H54 (cell line): ENCODE measurements at regions not wholly inside any gene's neighbourhood (a gene's known extent, or its start where the extent isn't known, plus 50 kb on each side); places are given as distances from the start of the nearest gene placed in this dataset.

Experiments used
- DNase-seq: peaks from one replicate; pipeline ENCODE4 v3.0.0; 2011; ENCODE audit warnings: low spot score, mixed read lengths; ENCODE audit not compliant: insufficient read length
- FAIRE-seq: peaks from 3 replicates; lab custom pipeline; 2011; peaks lifted over from hg19 to GRCh38; lab: Jason Lieb, UNC
- POLR2A ChIP-seq: IDR thresholded peaks from 2 replicates; pipeline ENCODE4 v1.6.1; 2011; ENCODE audit warnings: low read depth, mild to moderate bottlenecking, low read length

DNA sequence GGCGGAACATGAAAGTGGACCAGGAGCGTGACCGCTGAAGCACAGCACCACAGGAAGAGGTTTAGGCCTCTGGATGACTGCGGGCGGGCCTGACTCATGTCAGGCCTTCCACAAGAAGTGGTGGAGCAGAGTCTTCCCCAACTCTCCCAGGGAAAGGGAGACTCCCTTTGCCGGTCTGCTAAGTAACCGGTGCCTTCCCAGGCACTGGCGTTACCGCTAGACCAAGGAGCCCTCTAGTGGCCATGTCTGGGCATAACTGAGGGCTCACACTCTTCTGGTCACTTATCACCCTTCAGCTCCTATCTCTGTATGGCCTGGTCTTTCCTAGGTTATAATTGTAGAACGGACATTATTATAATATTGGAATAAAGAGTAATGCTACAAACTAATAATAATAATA is 1931.9 kb downstream of the TP53TG3F start:
- FAIRE-seq (no peak), DNase-seq (no peak)
- no peak for TF ChIP-seq POLR2A

DNA sequence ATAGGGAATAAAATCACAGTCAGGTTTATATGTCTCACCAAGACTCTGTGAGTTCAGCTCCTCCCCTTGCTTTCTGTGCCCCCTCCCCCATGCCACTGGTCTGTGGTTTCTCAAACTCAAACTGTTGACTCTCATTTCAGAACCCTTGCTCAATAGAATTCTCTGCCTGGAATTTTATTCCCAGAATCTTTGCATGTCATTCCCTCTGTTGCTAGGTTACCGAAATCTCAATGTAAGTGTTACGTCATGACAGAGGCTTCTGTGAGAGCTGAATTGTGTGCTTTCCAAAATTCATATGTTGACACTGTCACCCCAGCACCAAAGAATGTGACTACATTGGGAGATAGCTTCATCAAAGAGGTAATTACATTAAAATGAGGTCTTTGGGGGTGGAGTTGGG is 1938.8 kb downstream of the TP53TG3F start:
- no peak for FAIRE-seq
- DNase-seq, result no peak

DNA sequence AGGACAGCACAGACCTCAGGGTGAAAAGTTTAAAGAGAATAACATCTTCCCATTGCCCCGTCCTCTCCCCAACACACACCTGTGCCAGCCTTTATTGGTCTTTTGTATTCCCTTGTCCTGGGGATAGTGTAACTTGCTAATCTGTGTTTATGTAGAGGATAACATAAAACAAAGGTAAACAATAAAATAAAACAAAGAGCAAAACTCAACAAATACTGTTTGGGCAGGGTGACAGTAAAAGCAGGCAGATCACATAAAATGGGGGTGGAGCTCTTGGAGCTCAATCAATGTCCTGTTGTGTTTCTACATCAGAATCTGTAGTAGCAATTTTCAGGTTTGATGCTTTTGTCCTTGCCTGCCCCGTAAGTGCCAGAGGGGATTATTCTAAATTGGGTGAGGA is 1939.7 kb downstream of the TP53TG3F start:
- FAIRE-seq (no peak), DNase-seq (no peak)
- no peak for TF ChIP-seq POLR2A

More for the DNA sequence above, 1938.8 kb downstream of the TP53TG3F start:
- TF ChIP-seq POLR2A, result no peak

DNA sequence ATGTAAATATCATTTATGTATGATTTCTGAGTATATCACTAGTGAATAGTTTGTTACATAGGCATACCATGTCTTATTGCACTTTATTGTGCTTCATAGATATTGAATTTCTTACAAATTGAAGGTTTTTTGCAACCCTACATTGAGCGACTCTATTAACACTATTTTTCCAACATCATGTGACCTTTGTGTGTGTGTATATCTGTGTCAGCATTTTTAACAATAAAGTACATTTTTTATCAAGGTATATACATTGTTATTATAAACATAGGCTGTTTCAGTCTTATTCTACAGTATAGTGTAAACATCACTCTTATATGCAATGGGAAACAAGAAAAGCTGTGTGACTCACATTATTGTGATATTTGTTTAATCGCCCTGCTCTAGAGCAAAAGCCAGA is 1944.9 kb downstream of the TP53TG3F start:
- no peak for DNase-seq
- TF ChIP-seq POLR2A, result no peak
- FAIRE-seq, result no peak

DNA sequence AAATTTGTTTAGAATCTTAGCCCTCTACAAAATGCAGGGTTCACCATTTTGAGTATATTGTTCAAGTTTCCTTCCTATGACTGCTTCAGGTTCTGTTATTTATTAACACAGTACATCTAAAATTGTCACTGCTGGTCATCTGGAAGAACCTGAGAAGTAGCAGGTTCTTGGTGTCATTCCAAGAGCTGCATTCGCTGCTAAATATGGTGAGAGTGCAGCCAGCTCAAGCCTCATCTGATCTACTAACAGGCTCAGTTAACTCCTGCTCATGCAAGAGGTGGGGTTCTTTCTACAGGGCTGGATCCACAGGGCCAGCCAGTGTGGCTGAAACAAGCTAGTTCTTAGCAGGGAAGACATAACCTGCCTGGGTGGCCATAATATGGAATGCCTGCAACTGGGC is 1946.1 kb downstream of the TP53TG3F start:
- no peak for TF ChIP-seq POLR2A
- DNase-seq, result no peak
- no peak for FAIRE-seq

DNA sequence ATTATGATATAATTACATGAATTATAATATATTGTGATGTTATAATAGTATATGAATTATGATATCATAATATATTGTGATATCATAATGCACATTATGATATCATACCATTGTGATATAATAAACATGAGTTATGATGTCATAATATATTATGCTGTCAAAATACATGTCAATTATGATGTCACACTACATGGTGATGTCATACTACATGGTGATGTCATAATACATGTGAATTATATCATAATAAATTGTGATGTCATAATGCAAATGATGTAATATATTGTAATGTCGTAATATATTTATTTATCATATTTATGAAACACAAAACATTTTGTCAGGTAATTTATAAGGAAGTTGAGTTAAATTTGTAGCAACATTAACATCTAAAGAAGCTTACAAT is 1950.1 kb downstream of the TP53TG3F start:
- no peak for DNase-seq
- TF ChIP-seq POLR2A, result no peak
- no peak for FAIRE-seq

DNA sequence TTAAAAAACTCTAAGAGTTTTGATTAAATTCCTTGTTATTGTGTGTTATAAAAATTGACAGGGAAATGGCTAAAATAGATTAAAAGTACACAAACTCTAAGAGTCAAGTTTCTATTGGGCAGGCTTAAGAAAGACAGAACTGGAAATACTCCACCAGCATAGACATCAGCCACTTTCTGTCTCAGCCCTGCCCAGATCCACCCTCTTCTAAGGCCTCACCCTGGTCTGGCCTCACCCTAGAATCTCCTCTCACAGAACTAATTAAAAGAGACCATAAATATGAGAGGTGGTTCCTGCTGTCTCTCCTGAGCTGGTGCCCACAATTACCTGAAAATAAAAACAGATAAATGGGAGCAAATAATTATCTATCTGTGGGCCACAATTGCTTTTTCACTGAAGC is 1951.0 kb downstream of the TP53TG3F start:
- DNase-seq (no peak), FAIRE-seq (no peak)
- TF ChIP-seq POLR2A, result no peak

DNA sequence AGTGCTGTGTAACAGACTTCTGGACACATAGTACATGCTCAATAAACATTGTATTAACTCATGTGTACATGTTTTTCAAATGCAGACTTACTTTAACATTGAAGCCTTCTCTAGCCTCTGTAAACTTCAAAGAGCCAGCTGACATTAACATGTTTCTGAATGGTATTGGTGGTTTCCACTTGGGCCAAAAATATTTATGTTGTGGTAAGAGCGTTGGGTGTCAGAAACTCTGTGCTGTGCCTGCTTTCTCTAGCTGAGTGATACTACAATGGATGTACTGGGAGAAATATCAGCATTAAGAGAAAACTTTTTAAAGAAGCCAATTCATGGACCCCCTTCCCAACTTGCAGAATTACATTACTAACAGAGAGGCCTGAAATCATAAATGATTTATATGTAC is 1951.7 kb downstream of the TP53TG3F start:
- DNase-seq (no peak), FAIRE-seq (no peak)
- TF ChIP-seq POLR2A, result no peak

DNA sequence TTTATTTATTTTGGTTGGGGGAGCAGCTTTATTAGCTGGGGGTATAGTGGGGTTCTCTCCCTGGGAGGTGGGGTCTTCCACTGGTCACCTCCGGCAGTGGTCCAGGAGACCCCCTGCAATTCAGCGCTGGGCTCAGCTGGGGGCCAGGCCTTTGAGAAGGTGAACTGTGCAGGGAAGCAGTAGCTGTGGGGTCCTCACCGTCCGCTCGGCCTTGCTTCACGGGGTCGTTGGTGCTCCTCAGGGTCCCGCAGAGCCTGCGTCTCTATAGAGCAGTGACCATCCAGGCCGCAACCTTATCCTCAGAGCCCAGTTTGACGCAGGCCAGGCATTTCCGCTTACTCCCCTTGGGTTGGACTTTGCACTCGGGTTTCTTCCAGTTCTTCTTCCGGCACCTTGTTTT is 1954.7 kb downstream of the TP53TG3F start:
- FAIRE-seq (no peak), DNase-seq (no peak)
- TF ChIP-seq POLR2A, result no peak

DNA sequence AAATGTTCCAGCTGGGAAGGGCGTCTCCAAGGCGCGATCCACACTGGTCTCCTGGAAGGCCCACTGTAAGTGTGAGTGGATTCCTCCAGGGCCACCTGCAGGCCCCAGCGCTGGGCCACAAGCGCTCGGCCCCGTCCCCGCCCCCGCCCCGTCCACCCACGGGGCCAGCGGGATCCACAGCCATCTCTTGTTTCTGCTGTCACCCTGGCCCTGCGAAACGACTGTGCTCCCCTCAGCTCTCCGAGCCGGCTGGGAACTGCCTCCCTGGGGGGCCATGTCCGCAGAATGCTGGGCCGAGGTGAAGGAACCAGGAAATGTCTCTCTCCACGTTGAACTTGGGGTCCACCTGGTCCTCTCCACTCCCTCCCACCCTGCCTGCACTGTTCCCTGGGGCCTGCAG is 1955.2 kb downstream of the TP53TG3F start:
- TF ChIP-seq POLR2A, result no peak
- FAIRE-seq (no peak), DNase-seq (no peak)

DNA sequence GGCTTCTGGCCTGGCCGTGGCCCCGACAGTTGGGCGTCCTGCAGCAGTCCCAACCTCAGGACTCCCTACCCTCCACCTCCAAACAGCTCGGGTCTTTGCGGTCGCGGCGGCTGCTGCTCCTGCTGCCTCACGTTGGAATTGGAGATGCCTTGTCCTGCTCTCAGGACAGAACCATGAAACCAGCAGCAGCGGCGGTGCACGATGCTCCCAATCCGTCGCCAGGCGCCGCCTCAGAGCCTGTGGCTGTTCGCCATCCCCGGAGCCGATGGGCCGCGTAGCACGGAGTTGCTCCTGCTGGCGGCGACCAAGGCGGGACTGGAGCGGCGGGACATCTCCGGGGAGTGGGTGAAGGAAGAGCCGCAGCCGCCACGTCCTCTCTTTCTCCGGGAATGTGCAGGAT is 1965.9 kb downstream of the TP53TG3F start:
- TF ChIP-seq POLR2A, result no peak
- no peak for FAIRE-seq
- DNase-seq, result no peak

DNA sequence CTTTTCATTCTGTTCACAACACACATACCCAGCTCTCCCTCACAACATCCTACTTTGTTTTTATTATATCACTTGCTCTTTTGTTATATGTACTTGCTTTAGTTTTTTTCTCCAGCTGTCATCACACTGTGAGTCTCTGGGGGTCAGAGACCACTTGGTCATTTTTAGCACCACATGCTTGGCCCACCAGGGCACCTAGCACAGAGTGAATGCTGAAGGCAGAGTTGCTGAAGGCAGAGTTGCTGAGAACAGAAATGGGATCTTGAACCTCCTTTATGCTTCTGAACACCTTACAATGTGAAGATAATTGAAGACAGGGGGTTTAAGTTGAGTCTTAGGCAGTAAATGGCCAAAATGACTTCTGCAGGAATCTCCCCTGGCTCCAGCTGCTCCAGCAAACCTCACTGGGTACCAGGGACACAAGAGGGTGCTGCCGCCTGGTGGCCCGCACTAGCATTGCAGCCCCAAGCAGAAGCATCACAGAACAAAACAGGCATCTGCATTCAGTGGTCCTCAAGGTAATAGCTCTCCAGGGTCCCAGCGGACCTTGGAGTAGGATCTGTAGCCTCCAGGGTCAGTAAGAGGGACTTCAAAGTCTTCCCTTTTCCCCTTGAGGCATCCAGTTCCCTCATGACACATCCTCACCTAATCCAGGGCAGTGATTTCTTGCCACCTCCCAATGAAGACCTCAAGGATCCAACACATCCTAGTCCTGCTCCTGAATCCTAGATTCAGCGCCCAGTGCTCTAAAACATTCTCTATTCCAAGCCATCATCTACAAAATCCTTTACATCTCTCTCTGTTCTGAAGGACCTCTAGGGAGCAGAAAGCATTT is 1972.6 kb downstream of the TP53TG3F start:
- DNase-seq, result peak; percentile 9
- FAIRE-seq, result no peak

DNA sequence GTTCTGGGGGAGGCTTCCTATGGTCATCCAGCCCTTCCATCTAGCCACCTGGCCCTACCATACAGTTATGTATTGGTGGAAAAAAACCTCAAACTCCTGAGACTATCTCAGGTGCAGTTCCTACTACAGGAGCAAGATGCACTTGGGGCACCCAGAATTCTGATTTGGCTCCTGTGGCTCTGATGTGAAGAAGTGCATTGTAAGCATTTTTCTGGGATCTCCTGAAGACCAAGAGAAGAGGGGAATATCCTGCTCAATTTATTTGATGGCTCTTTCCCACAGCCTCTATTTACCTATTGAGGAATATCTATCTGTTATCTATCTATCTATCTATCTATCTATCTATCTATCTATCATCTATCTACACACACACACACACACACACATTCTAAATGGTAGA is 1981.5 kb downstream of the TP53TG3F start:
- no peak for FAIRE-seq
- no peak for DNase-seq
- TF ChIP-seq POLR2A, result no peak

More for the DNA sequence above, 1972.6 kb downstream of the TP53TG3F start:
- TF ChIP-seq POLR2A, result no peak

DNA sequence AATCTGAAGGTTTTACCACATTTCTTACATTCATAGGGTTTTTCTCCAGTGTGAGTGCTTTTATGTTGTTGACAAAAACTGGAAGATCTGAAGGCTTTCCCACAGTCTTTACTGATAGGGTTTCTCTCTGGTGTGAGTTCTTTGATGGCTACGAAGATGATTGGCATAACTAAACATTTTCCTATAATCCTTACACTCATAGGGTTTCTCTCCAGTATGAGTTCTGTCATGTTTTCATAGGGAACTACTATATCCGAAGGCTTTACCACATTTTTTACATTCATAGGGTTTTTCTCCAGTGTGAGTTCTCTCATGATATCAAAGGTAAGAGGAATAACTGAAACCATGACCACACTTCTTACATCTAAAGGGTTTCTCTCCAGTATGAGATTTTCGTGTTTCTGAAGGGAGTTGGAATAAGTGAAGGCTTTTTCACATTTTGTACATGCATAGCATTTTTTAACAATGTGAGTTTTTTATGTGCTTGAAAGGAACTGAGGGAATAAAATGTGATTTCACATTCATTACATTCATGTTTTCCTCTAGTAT is 1987.7 kb downstream of the TP53TG3F start:
- no peak for TF ChIP-seq POLR2A
- no peak for FAIRE-seq
- no peak for DNase-seq

DNA sequence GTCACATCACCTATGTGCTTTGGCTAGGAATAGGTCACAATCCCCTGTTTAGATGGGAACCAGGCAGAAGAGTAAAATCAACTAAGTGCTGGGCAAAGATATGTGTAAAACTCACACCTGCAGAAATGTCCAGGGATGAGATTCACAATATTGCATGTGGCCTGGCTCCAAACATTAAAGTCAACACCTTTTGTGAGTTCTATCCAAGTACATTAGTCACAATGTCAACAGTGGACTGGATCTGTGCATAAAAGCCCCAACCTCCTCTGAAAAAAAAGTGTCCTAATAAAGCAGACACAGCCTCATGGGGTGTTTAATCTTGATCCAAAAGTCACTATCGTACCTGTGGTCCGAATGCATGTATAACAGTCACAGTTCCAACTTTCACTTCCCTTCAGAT is 1990.3 kb downstream of the TP53TG3F start:
- DNase-seq (no peak), FAIRE-seq (no peak)
- TF ChIP-seq POLR2A, result no peak
